Ishikawa (cell line): ENCODE measurements at regions not wholly inside any gene's neighbourhood (a gene's known extent, or its start where the extent isn't known, plus 50 kb on each side); places are given as distances from the start of the nearest gene placed in this dataset.

Experiments
- CEBPB ChIP-seq: IDR thresholded peaks from 2 replicates; pipeline ENCODE4 v1.6.1; 2012
- CREB1 ChIP-seq: IDR thresholded peaks from 2 replicates; pipeline ENCODE4 v1.6.1; 2012; ENCODE audit warnings: low read depth
- EGR1 ChIP-seq: IDR thresholded peaks from 2 replicates; pipeline ENCODE4 v1.6.1; 2012
- EP300 ChIP-seq: IDR thresholded peaks from 2 replicates; pipeline ENCODE4 v1.6.1; 2012; ENCODE audit warnings: borderline replicate concordance
- FOXM1 ChIP-seq: IDR thresholded peaks from 2 replicates; pipeline ENCODE4 v1.6.1; 2012; ENCODE audit warnings: low read depth, borderline replicate concordance
- MAX ChIP-seq: IDR thresholded peaks from 2 replicates; pipeline ENCODE4 v1.6.1; 2012
- NFIC ChIP-seq: IDR thresholded peaks from 2 replicates; pipeline ENCODE4 v1.6.1; 2012
- RAD21 ChIP-seq: IDR thresholded peaks from 2 replicates; pipeline ENCODE4 v1.6.1; 2012; ENCODE audit warnings: low read depth
- REST ChIP-seq: IDR thresholded peaks from 2 replicates; pipeline ENCODE4 v1.6.1; 2012; ENCODE audit warnings: low read depth, mild to moderate bottlenecking
- TAF1 ChIP-seq: IDR thresholded peaks from 2 replicates; pipeline ENCODE4 v1.6.1; 2012; ENCODE audit warnings: low read depth, mild to moderate bottlenecking
- TCF12 ChIP-seq: IDR thresholded peaks from 2 replicates; pipeline ENCODE4 v1.6.1; 2012; ENCODE audit warnings: low read depth
- TEAD4 ChIP-seq: IDR thresholded peaks from 2 replicates; pipeline ENCODE4 v1.6.1; 2012
- USF1 ChIP-seq: IDR thresholded peaks from 2 replicates; pipeline ENCODE4 v1.6.1; 2012
- YY1 ChIP-seq: IDR thresholded peaks from 2 replicates; pipeline ENCODE4 v1.6.1; 2012; ENCODE audit warnings: low read depth
- ZBTB7A ChIP-seq: IDR thresholded peaks from 2 replicates; pipeline ENCODE4 v1.6.1; 2012; ENCODE audit warnings: low read depth

GRCh38 chr18:51907687-51908597, 432.1 kb upstream of the DCC start:
- TF ChIP-seq TEAD4 (no peak), TAF1 (no peak), EP300 (no peak), RAD21 (no peak), NFIC (no peak), MAX (no peak), TCF12 (no peak), USF1 (no peak)

GRCh38 chr18:51908598-51908944, 431.4 kb upstream of the DCC start:
- TF ChIP-seq ZBTB7A, result no peak
- no peak for TF ChIP-seq YY1
- no peak for TF ChIP-seq TEAD4
- no peak for TF ChIP-seq MAX

- TF ChIP-seq TCF12 (no peak), FOXM1 (no peak), YY1 (no peak), TEAD4 (no peak), CEBPB (no peak), USF1 (no peak), ZBTB7A (no peak), EP300 (no peak), EGR1 (no peak), MAX (no peak)
These were observed 428.4 kb upstream of the DCC start for GRCh38 chr18:51911584-51911983.

- TF ChIP-seq USF1, result no peak
- no peak for TF ChIP-seq EGR1
These were observed 427.6 kb upstream of the DCC start for GRCh38 chr18:51912381-51912780.

GRCh38 chr18:51915176-51915575, 424.8 kb upstream of the DCC start:
- TF ChIP-seq TEAD4 (no peak), TAF1 (no peak), TCF12 (no peak), FOXM1 (no peak), MAX (no peak), CREB1 (no peak), EGR1 (no peak), USF1 (no peak), EP300 (no peak), REST (no peak)

- no peak for TF ChIP-seq RAD21
- TF ChIP-seq ZBTB7A, result no peak
- no peak for TF ChIP-seq TEAD4
- TF ChIP-seq YY1, result no peak
These were observed 418.1 kb upstream of the DCC start for GRCh38 chr18:51921862-51922261.

GRCh38 chr18:51933903-51934302, 406.1 kb upstream of the DCC start:
- TF ChIP-seq NFIC, result no peak
- no peak for TF ChIP-seq CEBPB
- TF ChIP-seq REST, result no peak
- no peak for TF ChIP-seq RAD21
- TF ChIP-seq MAX, result no peak
- TF ChIP-seq CREB1, result no peak
- no peak for TF ChIP-seq TAF1
- no peak for TF ChIP-seq EP300
- no peak for TF ChIP-seq ZBTB7A
- no peak for TF ChIP-seq FOXM1
- TF ChIP-seq USF1, result no peak
- TF ChIP-seq TCF12, result no peak
- no peak for TF ChIP-seq EGR1
- TF ChIP-seq TEAD4, result no peak
